T-helper 1 cell (primary cell): ENCODE measurements at regions not wholly inside any gene's neighbourhood (a gene's known extent, or its start where the extent isn't known, plus 50 kb on each side); places are given as distances from the start of the nearest gene placed in this dataset.

ENCODE experiments used
- DNase-seq, 5 donors: peaks; one replicate each; pipeline ENCODE4 v3.0.0-alpha.2; 2012 to 2020

- DNase-seq = no peak
Observed at GRCh38 chr6:137783710-137784109, 83.3 kb upstream of the TNFAIP3 start.

GRCh38 chr6:137784583-137784982 lies 82.5 kb upstream of the TNFAIP3 start:
- DNase-seq = no peak

GRCh38 chr6:137787016-137787415 lies 80.0 kb upstream of the TNFAIP3 start:
- no peak for DNase-seq

- no peak for DNase-seq
Observed at GRCh38 chr6:137788248-137788647, 78.8 kb upstream of the TNFAIP3 start.

- DNase-seq = no peak
Observed at GRCh38 chr6:137791281-137792159, 75.5 kb upstream of the TNFAIP3 start.

GRCh38 chr6:137792160-137793033 lies 74.7 kb upstream of the TNFAIP3 start:
- peak in 1 of 5 donors; percentile 54 for DNase-seq

GRCh38 chr6:137793805-137794515 lies 73.1 kb upstream of the TNFAIP3 start:
- DNase-seq = no peak

GRCh38 chr6:137794516-137795201 lies 72.4 kb upstream of the TNFAIP3 start:
- no peak for DNase-seq

GRCh38 chr6:137795501-137795900 lies 71.6 kb upstream of the TNFAIP3 start:
- DNase-seq = no peak

- no peak for DNase-seq
Observed at GRCh38 chr6:137798261-137798660, 68.8 kb upstream of the TNFAIP3 start.

GRCh38 chr6:137798846-137799245 lies 68.2 kb upstream of the TNFAIP3 start:
- no peak for DNase-seq

- DNase-seq = peak; percentile 24 to 83 (median 62)
Observed at GRCh38 chr6:137799950-137800568, 67.0 kb upstream of the TNFAIP3 start.

GRCh38 chr6:137800762-137801161 lies 66.3 kb upstream of the TNFAIP3 start:
- DNase-seq = peak in 1 of 5 donors; percentile 29

- DNase-seq = no peak
Observed at GRCh38 chr6:137801352-137802114, 65.5 kb upstream of the TNFAIP3 start.

GRCh38 chr6:137802408-137803182 lies 64.5 kb upstream of the TNFAIP3 start:
- DNase-seq = no peak

GRCh38 chr6:137804637-137805036 lies 62.4 kb upstream of the TNFAIP3 start:
- no peak for DNase-seq

- no peak for DNase-seq
Observed at GRCh38 chr6:137805622-137806021, 61.4 kb upstream of the TNFAIP3 start.

GRCh38 chr6:137806914-137807682 lies 60.0 kb upstream of the TNFAIP3 start:
- no peak for DNase-seq

- no peak for DNase-seq
Observed at GRCh38 chr6:137808191-137808590, 58.9 kb upstream of the TNFAIP3 start.
